Hepatocyte (in vitro differentiated cells): ENCODE measurements at regions not wholly inside any gene's neighbourhood (a gene's known extent, or its start where the extent isn't known, plus 50 kb on each side); places are given as distances from the start of the nearest gene placed in this dataset.

Experiments
- EZH2 ChIP-seq: fragments of 200-600 bp; sonication (generic); IDR thresholded peaks from 2 replicates; pipeline ENCODE4 v1.6.1; 2016; ENCODE audit warnings: antibody characterized with exemption, mild to moderate bottlenecking, borderline replicate concordance
- EZH2phosphoT487 ChIP-seq: fragments of 200-600 bp; sonication (generic); IDR thresholded peaks from one replicate; pipeline ENCODE4 v1.6.1; 2018; ENCODE audit warnings: antibody characterized with exemption, mild to moderate bottlenecking, low read depth, moderate library complexity; ENCODE audit not compliant: unreplicated experiment, severe bottlenecking
- TF ChIP-seq, protein P1 (sequence below): fragments of 200-600 bp; sonication (generic); IDR thresholded peaks from 2 replicates; pipeline ENCODE4 v1.5.1; 2016; ENCODE audit warnings: antibody characterized with exemption, mild to moderate bottlenecking; ENCODE audit not compliant: poor library complexity

DNA sequence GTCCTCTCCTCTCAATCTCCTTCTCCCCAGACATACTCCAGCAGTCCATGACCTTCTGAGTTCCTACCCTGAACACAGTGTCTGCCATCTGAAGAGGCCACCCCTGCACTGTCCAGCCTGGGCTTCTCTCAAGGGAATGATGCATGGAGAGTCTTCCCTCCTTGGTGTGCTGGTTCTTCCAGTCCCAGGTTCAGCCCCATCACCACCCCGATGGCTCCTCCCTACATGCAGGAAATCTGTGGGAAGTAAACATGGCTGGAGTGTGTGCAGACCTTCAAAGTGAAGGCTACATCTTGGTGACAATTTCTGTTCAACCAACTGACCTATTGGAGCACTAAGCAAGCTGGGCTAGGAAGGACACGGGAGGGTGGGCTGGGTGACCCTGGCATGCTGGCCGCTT lies 121.0 kb upstream of the JAG1 start:
- TF ChIP-seq, protein P1, sequence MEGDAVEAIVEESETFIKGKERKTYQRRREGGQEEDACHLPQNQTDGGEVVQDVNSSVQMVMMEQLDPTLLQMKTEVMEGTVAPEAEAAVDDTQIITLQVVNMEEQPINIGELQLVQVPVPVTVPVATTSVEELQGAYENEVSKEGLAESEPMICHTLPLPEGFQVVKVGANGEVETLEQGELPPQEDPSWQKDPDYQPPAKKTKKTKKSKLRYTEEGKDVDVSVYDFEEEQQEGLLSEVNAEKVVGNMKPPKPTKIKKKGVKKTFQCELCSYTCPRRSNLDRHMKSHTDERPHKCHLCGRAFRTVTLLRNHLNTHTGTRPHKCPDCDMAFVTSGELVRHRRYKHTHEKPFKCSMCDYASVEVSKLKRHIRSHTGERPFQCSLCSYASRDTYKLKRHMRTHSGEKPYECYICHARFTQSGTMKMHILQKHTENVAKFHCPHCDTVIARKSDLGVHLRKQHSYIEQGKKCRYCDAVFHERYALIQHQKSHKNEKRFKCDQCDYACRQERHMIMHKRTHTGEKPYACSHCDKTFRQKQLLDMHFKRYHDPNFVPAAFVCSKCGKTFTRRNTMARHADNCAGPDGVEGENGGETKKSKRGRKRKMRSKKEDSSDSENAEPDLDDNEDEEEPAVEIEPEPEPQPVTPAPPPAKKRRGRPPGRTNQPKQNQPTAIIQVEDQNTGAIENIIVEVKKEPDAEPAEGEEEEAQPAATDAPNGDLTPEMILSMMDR, result no peak
- TF ChIP-seq EZH2 (no peak), EZH2phosphoT487 (no peak)
